ENCODE measurements at regions not wholly inside any gene's neighbourhood (a gene's known extent, or its start where the extent isn't known, plus 50 kb on each side); places are given as distances from the start of the nearest gene placed in this dataset.
"Not testable (repeated sequence)": the region's sequence is repeated elsewhere in the genome, so short reads cannot be mapped to it uniquely, and the experiment has no call there.

DNA sequence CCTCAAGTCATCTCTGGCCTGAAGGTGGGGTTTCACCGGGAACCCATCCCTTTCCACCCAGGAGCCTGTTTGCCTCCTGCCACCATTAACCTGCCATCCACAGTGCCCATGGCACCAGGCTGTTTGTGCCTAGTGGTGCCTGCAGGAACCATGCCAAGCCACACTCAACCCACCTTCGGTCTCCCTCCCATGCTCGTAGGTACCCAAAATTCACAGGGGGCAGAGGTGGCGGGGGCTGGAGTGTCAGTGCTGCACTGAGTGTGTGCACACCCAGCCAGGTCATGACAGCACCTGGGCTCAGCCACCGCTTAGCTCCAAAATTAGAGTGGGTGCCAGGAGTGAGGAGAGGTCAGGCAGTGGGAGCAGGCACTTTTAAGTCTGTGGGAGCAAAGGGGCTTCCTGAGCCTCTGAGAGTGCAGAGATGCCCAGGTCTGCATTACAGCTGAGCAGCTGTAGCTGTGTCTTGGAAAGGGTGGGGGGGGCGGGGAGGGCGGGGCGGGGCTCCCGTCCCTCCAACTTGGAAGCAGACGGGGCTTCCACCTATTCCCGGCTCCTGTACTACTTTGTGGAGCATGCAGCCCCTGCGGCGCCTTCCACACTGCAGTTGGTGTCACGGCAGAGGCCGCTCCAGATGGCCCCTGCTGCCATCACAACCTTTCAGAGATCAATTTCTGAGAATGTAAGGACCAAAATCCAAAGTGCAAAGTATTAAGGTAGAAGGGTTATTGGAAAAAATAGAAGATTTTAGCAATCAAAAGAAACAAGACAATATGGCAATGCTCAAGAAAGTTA lies 2396.8 kb upstream of the C9orf72 start:
- DNase-seq (ENCODE audit: low read depth) = no peak

DNA sequence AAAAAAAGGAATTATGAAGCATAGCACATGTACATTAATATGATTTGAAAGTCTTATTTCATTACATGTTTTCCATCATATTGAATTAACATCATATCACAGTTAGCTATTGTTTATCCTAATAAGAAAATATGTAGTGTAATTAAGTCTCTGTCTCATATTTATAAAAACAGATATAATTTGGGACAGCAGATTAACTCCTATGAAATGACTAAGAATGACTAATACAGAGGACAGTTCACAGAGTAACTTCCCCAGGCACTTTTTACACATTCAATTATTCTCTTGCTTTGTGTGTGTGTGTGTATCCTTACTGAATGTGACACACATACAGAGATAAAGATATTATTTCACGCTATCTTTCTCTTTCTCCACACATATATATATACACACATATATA lies 2400.9 kb upstream of the C9orf72 start:
- no peak for DNase-seq (ENCODE audit: low read depth)

- no peak for DNase-seq (ENCODE audit: low read depth)
Observed at GRCh38 chr9:29976981-29977380, 2403.7 kb upstream of the C9orf72 start.

DNA sequence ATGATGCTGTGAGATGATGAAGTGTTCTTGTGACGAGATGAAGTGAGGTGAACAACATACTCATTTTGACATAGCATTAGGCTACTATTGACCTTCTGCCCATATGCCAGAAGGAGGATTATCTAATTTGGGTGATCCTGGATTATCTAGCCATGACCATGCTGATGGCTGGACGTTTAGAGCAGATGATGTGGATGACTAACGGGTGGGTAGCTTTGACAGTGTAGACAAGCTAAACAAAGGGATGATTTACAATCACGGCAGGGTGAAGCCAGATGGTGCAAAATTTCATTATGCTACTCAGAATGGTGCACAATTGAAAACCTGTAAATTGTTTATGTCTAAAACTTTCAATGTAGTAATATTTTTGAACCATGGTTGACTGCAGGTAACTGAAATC lies 2403.4 kb upstream of the ACO1 start:
- DNase-seq (ENCODE audit: low read depth) = no peak

DNA sequence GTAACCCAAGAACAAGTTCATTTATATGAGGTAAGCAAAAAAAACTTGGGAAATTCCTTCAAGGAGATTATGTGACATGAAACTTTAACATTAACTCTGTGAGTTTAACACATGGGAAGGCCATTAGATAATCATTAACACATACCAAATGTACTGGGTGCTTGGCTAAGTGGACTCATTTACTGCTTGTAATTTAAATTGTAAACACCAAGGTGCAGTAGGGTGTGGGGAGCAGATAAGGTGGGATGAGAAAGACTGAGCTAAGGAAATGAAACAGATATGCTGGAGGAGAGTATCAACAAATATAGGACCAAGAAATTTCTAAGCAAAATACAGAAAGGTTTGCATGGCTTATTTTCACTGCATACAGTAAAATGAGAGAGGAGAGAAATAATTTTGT lies 2384.8 kb upstream of the ACO1 start:
- no peak for DNase-seq (ENCODE audit: low read depth)

DNA sequence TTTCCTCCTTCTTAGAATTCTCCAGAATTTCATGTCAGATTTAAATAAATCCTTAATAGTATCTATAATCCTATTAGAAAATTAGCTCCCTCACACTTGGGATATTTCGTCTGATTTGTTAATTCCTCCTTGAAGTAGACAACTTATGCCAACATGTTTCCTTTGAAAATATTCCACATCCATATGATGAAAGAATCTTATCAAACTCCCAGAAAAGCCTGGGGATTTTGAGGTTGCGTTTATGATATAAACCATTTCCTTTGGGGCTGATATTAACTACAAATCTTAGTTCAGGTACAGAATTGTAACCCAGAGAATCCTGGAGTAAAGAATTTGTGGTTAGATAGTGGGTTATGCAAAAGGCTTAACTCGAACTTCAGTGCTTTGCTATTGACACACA lies 2373.8 kb upstream of the ACO1 start:
- no peak for DNase-seq (ENCODE audit: low read depth)

- no peak for DNase-seq (ENCODE audit: low read depth)
Observed at GRCh38 chr9:30012622-30013021, 2371.8 kb upstream of the ACO1 start.

GRCh38 chr9:30015073-30015472 lies 2369.4 kb upstream of the ACO1 start:
- no peak for DNase-seq (ENCODE audit: low read depth)

GRCh38 chr9:30020161-30020560 lies 2364.3 kb upstream of the ACO1 start:
- no peak for DNase-seq (ENCODE audit: low read depth)

- DNase-seq (ENCODE audit: low read depth) = no peak
Observed at GRCh38 chr9:30035761-30036160, 2348.7 kb upstream of the ACO1 start.

GRCh38 chr9:30036558-30036957 lies 2347.9 kb upstream of the ACO1 start:
- DNase-seq (ENCODE audit: low read depth) = no peak

- DNase-seq (ENCODE audit: low read depth) = no peak
Observed at GRCh38 chr9:30039712-30040111, 2344.7 kb upstream of the ACO1 start.

- no peak for DNase-seq (ENCODE audit: low read depth)
Observed at GRCh38 chr9:30048396-30048795, 2336.0 kb upstream of the ACO1 start.

DNA sequence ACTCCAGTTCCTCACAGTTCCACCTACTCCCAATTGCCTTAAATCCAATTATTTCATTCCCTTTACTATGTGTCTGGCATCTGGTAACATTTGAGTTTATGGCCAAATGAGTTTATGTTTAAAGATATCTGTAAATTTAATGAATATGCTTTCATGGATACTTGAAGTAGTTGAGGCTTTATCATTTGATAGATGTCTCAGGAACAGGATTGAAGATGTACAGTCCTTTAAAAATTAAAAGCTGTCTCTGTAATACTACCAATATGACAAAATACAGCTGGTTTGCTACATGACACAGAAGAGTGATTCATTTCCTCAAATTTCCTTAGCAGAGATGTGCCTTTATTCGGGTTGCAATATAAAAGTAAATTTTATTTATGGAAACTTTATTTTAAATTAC lies 2326.0 kb upstream of the ACO1 start:
- no peak for DNase-seq (ENCODE audit: low read depth)

DNA sequence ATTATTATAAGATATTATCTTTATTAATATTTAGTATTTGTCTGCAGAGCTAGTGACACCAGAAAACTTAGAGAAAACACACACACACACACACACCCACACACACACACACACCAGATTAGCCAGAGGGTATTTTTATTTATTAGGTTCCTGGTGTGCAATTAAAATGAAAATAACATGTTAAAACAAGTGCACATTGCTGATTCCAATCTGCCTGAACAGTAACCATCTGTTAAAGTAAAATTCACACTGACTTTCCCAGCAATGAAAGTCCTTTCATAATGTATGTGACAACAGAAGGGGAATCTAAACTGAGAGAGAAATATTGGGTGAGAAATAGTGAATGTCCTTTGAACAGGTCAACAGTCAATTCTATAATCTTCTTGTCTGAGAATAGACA lies 2323.5 kb upstream of the ACO1 start:
- DNase-seq (ENCODE audit: low read depth) = no peak

DNA sequence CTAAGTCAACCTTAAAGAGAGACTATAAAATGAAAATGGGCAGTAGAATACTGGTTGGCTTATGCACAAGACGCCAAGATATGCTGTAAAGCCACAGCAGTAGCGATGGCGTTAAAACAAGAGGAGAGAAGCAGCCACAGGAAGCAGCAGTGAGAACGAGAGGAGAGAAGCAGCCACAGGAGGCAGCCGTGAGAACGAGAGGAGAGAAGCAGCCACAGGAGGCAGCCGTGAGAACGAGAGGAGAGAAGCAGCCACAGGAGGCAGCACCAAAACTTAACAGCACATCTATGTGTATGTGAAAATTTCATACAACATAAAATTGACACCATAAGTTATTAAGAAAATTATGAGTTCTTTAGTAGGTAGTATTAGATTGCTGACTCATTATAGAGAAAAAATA lies 2318.6 kb upstream of the ACO1 start:
- no peak for DNase-seq (ENCODE audit: low read depth)

GRCh38 chr9:30069236-30069635 lies 2315.2 kb upstream of the ACO1 start:
- not testable (repeated sequence) for DNase-seq (ENCODE audit: low read depth)

GRCh38 chr9:30075022-30075421 lies 2309.4 kb upstream of the ACO1 start:
- no peak for DNase-seq (ENCODE audit: low read depth)

DNA sequence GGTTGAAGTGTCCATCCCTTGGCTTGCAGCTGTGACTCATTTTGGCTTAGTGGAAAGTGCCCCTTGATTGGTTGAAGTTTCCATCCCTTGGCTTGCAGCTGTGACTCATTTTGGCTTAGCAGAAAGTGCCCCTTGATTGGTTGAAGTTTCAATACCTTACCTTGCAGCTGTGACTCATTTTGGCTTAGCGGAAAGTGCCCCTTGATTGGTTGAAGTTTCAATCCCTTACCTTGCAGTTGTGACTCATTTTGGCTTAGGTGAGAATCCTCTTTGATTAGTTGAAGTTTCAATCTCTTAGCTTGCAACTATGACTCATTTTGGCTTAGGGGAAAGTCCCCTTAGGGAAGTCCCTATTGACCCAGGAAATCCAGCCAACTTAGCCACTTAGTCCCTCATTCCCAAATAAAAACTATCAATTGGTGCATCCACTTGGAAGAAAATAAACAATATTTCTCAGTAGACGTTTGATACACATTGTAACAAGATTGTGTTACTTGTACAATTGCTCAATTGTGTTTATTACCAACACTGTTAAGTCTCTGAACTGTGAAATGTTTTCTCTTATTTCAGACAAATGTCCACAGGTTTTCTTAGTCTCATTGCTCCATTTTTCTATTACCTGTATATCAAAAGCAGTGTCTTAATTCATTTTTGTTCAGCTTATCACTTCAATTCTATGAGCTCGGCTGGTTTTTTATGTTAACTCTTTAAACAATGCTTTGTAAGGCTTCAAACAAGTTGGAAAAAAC lies 2308.8 kb upstream of the ACO1 start:
- DNase-seq (ENCODE audit: low read depth) = peak; percentile 53

- no peak for DNase-seq (ENCODE audit: low read depth)
Observed at GRCh38 chr9:30078195-30078594, 2306.2 kb upstream of the ACO1 start.

- no peak for DNase-seq (ENCODE audit: low read depth)
Observed at GRCh38 chr9:30089428-30089827, 2295.0 kb upstream of the ACO1 start.

DNA sequence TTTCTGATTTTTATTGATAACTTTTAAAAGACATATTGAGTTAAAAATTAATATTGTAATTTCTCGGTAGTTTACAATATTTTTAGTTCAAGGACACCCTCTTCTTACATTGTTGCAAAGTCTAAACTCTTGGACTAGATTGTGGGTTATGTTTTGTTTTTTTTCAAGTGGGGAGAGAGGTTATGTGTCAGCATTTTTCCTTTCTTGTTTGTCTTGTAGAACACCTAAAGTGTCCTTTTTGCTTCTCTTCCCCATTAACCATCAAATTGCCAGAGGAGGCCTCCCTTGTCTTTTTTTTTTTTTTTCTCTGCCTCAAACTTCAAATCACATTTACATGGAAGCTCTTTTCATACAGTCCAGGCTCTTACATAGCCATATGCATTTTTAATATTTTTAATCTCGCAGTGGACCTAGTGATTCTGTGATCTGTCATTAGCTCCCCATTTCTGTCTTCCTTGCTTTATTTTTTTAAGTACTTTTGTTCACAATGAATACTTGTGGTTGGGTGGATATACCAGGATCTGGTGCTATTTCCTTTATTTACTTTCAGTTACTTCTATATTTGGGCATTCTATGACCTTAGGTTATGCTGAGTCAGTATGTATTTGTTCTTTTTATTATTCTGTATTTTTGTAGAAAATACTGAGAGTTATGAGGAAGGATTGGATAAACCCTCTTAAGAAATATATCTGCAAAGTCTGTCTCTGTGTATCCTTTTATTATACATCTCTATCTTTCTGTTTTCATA lies 2280.6 kb upstream of the ACO1 start:
- DNase-seq (ENCODE audit: low read depth) = no peak

GRCh38 chr9:30107134-30107533 lies 2277.3 kb upstream of the ACO1 start:
- DNase-seq (ENCODE audit: low read depth) = not testable (repeated sequence)

Measured in renal cortical epithelial cell (primary cell).